GM10266 (cell line): ENCODE measurements at regions not wholly inside any gene's neighbourhood (a gene's known extent, or its start where the extent isn't known, plus 50 kb on each side); places are given as distances from the start of the nearest gene placed in this dataset.
"Not testable (repeated sequence)": the region's sequence is repeated elsewhere in the genome, so short reads cannot be mapped to it uniquely, and the experiment has no call there.

Experiments
- DNase-seq: peaks from one replicate; pipeline ENCODE4 v3.0.0; 2012; ENCODE audit errors: extremely low spot score
- TF ChIP-seq, protein P1 (sequence below): IDR thresholded peaks from 2 replicates; pipeline ENCODE4 v1.5.1; 2012; ENCODE audit warnings: mild to moderate bottlenecking, low read depth; ENCODE audit not compliant: control insufficient read depth, insufficient read depth; ENCODE audit errors: missing control alignments

GRCh38 chr2:107743274-107743673, 83.4 kb upstream of the RGPD4 start:
- TF ChIP-seq, protein P1, sequence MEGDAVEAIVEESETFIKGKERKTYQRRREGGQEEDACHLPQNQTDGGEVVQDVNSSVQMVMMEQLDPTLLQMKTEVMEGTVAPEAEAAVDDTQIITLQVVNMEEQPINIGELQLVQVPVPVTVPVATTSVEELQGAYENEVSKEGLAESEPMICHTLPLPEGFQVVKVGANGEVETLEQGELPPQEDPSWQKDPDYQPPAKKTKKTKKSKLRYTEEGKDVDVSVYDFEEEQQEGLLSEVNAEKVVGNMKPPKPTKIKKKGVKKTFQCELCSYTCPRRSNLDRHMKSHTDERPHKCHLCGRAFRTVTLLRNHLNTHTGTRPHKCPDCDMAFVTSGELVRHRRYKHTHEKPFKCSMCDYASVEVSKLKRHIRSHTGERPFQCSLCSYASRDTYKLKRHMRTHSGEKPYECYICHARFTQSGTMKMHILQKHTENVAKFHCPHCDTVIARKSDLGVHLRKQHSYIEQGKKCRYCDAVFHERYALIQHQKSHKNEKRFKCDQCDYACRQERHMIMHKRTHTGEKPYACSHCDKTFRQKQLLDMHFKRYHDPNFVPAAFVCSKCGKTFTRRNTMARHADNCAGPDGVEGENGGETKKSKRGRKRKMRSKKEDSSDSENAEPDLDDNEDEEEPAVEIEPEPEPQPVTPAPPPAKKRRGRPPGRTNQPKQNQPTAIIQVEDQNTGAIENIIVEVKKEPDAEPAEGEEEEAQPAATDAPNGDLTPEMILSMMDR: no peak
- DNase-seq: no peak

- no peak for DNase-seq
- TF ChIP-seq, protein P1: no peak
Observed at GRCh38 chr2:107745100-107745499, 81.6 kb upstream of the RGPD4 start.

DNA sequence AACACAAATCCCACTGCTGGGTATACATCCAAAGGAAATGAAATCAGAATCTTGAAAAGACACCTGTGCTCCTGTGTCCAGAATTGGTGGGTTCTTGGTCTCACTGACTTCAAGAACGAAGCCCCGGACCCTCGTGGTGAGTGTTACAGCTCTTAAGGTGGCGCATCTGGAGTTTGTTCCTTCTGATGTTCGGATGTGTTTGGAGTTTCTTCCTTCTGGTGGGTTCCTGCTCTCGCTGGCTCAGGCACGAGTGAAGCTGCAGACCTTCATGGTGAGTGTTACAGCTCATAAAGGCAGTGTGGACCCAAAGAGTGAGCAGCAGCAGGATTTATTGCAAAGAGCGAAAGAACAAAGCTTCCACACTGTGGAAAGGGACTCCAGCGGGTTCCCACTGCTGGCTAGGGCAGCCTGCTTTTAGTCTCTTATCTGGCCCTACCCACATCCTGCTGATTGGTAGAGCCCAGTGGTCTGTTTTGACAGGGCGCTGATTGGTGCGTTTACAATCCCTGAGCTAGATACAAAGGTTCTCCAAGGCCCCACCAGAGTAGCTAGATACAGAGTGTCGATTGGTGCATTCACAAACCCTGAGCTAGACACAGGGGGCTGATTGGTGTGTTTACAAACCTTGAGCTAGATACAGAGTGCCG, 80.0 kb upstream of the RGPD4 start:
- not testable (repeated sequence) for DNase-seq

DNA sequence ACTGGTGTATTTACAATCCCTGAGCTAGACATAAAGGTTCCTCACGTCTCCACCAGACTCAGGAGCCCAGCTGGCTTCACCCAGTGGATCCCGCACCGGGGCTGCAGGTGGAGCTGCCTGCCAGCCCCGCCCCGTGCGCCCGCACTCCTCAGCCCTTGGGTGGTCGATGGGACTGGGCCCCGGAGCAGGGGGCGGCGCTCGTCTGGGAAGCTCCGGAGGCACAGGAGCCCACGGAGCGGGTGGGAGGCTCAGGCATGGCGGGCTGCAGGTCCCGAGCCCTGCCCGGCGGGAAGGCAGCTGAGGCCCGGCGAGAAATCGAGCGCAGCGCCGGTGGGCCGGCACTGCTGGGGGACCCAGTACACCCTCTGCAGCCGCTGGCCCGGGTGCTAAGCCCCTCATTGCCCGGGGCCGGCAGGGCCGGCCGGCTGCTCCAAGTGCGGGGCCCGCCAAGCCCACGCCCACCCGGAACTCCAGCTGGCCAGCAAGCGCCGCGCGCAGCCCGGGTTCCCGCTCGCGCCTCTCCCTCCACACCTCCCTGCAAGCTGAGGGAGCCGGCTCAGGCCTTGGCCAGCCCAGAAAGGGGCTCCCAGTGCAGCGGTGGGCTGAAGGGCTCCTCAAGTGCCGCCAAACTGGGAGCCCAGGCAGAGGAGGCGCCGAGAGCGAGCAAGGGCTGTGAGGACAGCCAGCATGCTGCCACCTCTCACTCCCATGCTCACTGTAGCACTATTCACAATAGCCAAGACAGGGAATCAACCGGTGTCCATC, 79.3 kb upstream of the RGPD4 start:
- not testable (repeated sequence) for DNase-seq

DNA sequence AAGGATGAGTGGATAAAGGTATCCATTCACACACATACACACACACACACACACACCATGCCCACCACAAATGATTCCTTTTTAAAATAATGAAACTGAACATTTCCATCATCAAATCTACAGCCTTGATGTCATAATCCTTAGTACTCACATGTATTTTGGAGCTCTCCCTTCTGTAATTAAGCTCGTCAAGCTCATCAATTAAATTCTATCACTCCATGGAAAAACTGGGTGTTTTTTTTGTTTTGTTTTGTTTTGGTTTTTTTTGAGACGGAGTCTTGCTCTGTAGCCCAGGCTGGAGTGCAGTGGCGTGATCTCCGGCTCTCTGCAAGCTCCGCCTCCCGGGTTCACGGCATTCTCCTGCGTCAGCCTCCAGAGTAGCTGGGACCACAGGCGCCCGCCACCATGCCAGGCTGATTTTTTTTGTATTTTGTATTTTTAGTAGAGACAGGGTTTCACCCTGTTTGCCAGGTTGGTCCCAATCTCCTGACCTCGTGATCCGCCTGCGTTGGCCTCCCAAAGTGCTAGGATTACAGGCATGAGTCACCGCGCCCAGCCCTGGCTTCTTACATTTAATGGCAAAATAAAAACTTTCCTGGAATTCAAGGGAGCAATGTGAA, 78.6 kb upstream of the RGPD4 start:
- TF ChIP-seq, protein P1: no peak
- DNase-seq: no peak

- no peak for DNase-seq
- TF ChIP-seq, protein P1: no peak
Observed at GRCh38 chr2:107751936-107752335, 74.8 kb upstream of the RGPD4 start.

DNA sequence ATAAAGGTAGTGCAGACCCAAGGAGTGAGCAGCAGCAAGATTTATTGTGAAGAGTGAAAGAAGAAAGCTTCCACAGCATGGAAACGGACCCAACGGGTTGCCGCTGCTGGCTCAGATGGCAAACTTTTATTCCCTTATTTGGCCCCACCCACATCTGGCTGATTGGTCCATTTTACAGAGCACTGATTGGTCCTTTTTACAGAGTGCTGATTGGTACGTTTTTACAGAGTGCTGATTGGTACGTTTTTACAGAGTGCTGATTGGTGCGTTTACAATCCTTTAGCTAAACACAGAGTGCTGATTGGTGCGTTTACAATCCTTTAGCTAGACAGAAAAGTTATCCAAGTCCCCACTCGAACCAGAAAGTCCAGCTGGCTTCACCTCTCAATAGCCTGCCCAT, 72.9 kb upstream of the RGPD4 start:
- DNase-seq: not testable (repeated sequence)

- TF ChIP-seq, protein P1: no peak
- no peak for DNase-seq
Observed at GRCh38 chr2:107757223-107757622, 69.5 kb upstream of the RGPD4 start.
